DMS153 treated with DMSO at 0.1 percent for 48 hours (cell line): ENCODE measurements at regions not wholly inside any gene's neighbourhood (a gene's known extent, or its start where the extent isn't known, plus 50 kb on each side); places are given as distances from the start of the nearest gene placed in this dataset.
"Not testable (repeated sequence)": the region's sequence is repeated elsewhere in the genome, so short reads cannot be mapped to it uniquely, and the experiment has no call there.

Experiments
- DNase-seq: peaks from one replicate; lab custom pipeline; 2025; ENCODE audit not compliant: unreplicated experiment; lab: John Stamatoyannopoulos, UW

GRCh38 chr20:25848222-25848621 lies 151.6 kb upstream of the ZNF337 start:
- no peak for DNase-seq

GRCh38 chr20:25844640-25845039 lies 148.0 kb upstream of the ZNF337 start:
- DNase-seq: not testable (repeated sequence)

- DNase-seq: not testable (repeated sequence)
Measured at GRCh38 chr20:25813511-25813910, 116.9 kb upstream of the ZNF337 start.

GRCh38 chr20:25798174-25798993 lies 101.7 kb upstream of the ZNF337 start:
- DNase-seq: not testable (repeated sequence)

GRCh38 chr20:25797062-25797461 lies 100.4 kb upstream of the ZNF337 start:
- not testable (repeated sequence) for DNase-seq

GRCh38 chr20:25777241-25777640 lies 80.6 kb upstream of the ZNF337 start:
- DNase-seq: not testable (repeated sequence)

- DNase-seq: not testable (repeated sequence)
Measured at GRCh38 chr20:25774711-25775110, 78.1 kb upstream of the ZNF337 start.

- DNase-seq: not testable (repeated sequence)
Measured at GRCh38 chr20:25774203-25774602, 77.5 kb upstream of the ZNF337 start.

GRCh38 chr20:25772437-25772836 lies 75.8 kb upstream of the ZNF337 start:
- not testable (repeated sequence) for DNase-seq

GRCh38 chr20:25771818-25772217 lies 75.2 kb upstream of the ZNF337 start:
- DNase-seq: not testable (repeated sequence)

GRCh38 chr20:25761596-25761995 lies 64.9 kb upstream of the ZNF337 start:
- no peak for DNase-seq

- not testable (repeated sequence) for DNase-seq
Measured at GRCh38 chr20:25761046-25761445, 64.4 kb upstream of the ZNF337 start.

- no peak for DNase-seq
Measured at GRCh38 chr20:25750765-25751696, 54.4 kb upstream of the ZNF337 start.

GRCh38 chr20:25750220-25750764 lies 53.6 kb upstream of the ZNF337 start:
- no peak for DNase-seq

- DNase-seq: no peak
Measured at GRCh38 chr20:25749649-25750048, 53.0 kb upstream of the ZNF337 start.
